Amniotic stem cell (primary cell): ENCODE measurements at regions not wholly inside any gene's neighbourhood (a gene's known extent, or its start where the extent isn't known, plus 50 kb on each side); places are given as distances from the start of the nearest gene placed in this dataset.
"Not testable (repeated sequence)": the region's sequence is repeated elsewhere in the genome, so short reads cannot be mapped to it uniquely, and the experiment has no call there.

Experiments
- DNase-seq: peaks from one replicate; lab custom pipeline; 2025; lab: John Stamatoyannopoulos, UW

DNA sequence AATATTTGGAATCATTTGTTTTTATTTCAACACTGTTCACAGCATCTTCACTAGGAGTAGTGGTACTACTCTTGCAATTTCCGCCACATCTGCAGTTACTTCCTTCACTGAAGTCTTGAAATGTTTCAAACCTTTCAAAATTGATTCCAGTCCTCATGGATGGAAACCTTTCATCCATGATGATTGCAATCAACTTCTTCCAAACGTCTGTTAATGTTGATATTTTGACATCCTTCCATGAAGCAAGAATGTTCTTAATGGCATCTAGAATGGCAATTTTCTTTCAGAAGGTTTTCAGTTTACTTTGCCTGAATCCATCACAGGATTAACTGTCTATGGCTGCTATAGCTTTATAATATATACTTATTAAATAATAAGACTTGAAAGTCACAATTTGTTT is 736.8 kb upstream of the CA10 start:
- DNase-seq = no peak

DNA sequence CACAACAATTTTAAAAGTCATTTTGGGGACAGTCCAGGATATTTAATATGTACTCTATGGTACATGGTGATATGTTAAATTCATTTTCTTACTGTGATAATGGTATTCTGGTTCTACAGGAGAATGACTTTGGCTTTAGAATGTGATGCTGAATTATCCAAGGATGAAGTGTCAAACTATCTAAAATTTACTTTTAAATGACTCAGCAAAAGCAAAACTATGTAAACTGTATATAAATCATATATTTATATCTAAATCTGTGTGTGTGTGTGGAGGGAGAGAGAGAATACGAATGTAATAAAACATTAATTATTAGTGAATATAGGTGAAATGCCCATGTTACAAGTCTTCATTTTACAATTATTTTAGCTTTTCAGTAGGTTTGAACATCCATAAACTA is 733.8 kb upstream of the CA10 start:
- DNase-seq = no peak

DNA sequence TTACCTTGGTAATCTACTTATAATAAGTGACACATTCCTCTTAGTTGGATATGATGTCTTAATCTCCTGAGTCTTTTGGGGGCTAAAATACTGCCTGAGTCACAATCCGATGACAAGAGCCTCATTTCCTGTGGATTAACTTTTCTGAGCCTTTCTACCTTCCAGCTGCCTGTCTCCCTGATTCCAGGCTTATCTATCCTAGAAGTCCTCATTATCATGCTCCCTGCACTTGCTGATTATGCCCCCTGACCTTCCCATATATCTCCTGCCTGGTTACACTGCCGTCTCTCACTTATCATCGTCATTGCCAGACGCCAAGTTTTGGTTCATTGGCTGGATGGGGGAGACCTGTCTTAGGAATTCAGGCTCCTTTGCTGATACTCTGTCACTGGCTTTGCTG is 727.4 kb upstream of the CA10 start:
- DNase-seq = no peak

DNA sequence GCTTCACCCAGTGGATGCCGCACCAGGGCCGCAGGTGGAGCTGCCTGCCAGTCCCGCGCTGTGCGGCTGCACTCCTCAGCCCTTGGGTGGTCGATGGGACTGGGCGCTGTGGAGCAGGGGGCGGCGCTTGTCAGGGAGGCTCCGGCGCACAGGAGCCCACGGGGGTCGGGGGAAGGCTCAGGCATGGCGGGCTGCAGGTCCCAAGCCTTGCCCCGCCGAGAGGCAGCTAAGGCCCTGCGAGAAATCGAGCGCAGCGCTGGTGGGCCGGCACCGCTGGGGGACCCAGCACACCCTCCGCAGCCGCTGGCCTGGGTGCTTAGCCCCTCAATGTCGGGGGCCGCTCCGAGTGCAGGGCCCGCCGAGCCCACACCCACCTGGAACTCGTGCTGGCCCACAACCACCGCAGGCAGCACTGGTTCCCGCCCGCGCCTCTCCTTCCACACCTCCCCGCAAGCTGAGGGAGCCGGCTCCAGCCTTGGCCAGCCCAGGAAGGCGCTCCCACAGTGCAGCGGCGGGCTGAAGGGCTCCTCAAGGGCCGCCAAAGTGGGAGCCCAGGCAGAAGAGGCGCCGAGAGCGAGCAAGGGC is 725.5 kb upstream of the CA10 start:
- not testable (repeated sequence) for DNase-seq

DNA sequence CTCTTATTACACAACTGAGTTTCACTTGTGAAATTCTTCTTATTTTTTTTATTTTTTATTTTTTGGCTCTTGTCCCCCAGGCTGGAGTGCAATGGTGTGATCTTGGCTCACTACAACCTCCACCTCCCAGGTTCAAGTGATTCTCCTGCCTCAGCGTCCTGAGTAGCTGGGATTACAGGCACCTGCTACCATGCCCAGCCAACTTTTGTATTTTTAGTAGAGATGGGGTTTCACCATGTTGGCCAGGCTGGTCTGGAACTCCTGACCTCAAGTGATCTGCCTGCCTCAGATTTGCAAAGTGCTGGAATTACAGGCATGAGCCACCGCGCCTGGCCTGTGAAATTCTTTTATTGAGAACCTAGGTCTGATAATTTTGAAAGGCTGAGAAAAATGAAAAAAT is 688.3 kb upstream of the CA10 start:
- not testable (repeated sequence) for DNase-seq

DNA sequence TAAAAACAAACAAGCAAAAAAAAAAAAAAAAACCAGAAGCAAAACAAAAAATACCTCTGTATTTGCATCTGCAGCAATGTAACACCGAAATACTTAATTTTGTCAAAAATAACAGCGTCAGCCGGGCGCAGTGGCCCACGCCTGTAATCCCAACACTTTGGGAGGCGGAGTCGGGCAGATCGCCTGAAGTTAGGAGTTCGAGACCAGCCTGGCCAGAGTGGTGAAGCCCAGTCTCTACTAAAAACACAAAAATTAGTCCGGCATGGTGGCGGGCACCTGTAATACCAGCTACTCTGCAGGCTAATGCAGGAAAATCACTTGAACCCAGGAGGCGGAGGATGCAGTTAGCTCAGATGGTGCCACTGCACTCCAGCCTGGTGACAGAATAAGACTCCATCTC is 683.5 kb upstream of the CA10 start:
- DNase-seq = no peak

DNA sequence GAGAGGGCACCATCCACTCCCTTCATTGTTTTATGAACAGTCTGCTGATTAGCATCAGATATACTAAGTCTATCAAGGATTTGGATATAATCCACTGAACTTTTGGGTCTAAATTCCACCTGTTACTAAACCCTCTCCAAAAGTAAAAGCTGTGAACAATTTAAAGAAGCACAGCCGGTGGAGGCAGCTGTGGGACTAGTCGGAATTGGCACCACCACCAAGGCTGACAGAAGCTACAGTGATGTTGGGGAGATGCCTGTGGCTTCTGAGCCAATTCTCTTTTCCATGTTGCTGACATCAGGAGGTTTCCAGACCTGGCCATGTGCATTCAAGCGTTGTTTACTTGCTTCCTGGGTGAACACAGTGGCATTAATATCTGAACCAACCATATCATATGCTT is 679.0 kb upstream of the CA10 start:
- DNase-seq = no peak

DNA sequence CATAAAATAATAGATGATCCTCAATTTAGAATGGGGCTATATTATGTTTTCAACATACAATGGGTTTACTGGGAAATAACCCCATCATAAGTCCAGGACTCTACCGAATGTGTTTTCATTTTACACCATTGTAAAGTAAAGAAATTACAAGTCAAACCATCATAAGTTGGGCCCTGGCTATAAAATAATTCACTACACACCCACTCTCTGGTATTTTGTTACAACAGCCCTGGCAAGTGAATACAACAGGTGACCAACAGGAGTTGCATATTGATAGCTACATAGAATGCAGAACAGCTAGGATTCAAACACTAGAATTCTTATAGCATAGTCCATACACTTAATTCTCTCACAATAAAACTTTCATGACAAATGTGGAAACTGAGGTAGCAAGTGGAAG is 673.0 kb upstream of the CA10 start:
- no peak for DNase-seq

DNA sequence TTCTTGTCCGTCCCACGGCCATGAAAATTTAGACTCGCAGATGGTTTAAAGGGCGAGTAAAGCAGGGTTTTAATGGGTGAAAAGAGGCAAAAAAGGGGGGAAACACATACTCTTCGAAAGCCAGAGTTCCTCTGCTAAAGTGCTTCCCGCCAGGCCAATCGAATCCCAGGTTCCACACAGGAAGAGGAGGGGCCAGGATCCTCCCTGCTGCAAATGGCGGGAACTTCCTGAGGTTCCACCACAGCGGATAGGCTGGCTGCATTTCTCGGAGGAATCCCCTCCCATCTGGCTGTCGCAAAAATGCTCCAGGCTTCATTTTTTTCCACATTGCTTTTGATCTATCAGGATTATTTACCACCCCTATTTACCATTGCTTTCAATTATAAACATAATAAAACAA is 670.1 kb upstream of the CA10 start:
- no peak for DNase-seq

DNA sequence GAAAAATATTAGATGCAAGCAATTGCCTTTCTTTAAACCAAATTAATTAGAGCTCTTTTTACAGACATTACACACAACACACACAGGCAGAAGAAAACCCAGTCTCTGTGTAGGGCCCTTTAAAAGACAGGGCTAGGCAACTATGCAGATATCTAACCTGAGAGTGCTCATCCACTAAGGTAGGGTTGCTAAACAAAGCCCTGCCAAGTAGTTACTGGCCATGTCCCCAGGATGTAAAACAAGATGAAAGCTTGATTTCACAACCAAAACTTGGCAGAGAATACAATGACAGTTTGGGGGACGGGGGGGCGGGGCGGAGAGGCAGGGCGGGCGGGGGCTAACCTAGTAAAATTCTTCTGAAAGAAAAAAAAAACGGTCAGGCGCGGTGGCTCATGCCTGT is 669.0 kb upstream of the CA10 start:
- no peak for DNase-seq

DNA sequence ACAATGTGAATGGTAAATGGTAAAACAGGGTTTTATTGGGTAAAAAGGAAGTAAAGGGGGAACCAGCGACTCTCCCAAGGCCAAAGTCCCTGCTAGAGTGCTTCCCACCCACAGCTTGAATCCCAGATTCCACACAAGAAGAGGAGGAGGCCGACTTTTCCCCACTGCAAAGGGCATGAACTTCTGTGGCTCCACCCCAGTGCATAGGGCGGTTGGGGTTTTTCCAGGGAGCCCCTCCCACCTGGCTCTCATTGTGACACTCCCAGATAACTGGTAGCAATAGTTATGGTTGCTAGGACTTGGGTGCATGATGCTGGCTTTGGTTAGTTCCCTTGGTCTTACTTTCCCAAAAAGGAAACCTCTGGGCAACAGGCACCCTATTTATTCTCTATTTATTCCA is 666.0 kb upstream of the CA10 start:
- no peak for DNase-seq

DNA sequence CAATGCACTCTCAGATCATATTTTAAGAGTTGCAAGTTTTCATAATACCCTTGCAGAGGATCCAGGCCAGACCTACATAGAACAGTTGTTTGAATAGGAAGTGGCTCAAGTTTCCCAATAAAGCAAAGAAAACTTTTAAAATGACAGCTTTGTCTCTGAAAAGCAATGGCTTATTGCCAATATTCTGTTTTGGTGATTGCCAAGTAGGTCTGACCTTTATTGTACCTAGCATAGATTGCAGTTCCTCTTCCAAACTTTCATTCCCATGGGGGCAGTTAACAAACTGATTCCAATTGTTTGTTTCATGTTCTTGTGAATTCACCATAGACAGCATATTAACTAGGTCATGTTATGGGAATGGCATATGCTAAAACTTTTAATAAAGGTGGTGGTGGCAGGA is 664.6 kb upstream of the CA10 start:
- no peak for DNase-seq

DNA sequence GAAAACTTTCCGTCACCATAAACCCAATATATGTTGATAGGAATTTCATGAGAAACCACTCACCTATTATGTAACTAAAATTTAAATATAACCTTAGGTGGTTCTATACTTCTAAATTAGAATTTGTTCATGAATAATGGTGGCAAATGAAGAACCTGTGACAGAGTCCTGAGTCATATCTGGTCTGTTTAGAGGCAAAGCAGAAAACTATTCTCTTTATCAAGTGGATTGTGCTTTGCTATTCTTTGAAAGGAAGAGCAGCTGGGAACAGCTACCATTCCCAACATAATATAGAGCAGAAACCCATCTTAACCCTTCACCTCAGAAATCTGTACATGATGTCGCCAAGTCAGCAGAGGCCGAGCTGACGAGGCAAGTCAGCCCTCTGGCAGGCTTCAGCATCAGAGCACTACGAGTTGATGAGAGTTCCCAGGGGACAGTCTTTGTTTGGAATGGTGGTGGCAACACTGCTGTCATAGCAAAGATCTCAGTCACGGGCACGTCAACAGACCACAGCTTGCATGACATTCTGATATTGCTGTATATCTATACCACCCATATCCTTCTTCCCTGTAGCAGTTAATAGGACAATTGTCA is 631.9 kb upstream of the CA10 start:
- no peak for DNase-seq

DNA sequence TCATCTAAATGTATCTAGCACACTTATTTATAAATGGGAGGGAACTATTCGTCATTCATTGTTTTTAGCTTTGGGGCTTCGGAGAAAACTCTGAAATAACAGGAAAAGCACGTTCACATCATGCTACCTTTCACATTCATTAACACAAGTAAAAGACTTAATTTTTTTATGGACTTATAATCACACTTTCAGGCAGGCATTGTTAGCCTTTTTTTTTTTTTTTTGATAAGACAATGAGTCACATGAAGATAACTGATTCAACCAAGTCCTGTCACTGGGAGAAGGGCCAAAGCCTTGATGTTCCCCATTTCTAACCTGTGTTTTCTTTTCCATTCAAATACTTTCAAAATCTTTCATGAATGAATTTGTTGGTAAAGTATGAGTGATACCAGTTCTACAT is 631.3 kb upstream of the CA10 start:
- no peak for DNase-seq

DNA sequence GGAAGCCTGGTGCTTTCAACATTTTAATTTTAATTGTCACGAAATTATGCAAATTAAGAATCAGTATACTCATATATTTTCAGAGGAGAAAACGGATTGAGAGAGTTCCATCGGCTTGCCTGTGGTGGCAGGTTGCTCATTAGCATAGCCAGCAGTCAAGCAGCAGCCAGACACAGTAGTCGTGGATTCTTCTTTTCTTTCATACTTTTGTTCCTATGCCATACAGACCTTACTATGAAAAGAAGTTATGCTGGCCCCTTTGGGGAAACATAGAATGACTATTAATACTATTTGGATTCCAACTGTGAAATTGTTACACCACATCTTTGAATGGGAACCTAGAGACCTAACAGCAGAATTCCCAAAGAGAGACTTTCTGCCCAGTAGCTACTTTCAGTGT is 617.7 kb upstream of the CA10 start:
- no peak for DNase-seq

DNA sequence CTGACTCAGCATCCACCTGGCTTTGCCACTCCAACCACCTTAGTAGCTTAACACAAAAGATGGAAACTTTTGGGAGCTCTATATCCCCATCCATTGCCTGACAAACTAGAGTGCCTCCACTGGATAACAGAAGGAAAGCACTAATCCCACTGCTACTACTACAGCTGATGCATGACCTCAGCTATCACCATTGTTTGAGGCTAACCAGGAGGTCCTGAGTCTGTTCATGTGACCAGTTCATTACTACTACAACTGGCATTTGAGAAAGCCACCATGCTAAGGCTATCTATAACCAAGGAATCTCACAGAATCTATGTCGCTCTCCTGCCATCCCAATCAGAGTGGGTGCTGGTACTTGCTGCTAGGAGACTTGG is 604.3 kb upstream of the CA10 start:
- DNase-seq = no peak

DNA sequence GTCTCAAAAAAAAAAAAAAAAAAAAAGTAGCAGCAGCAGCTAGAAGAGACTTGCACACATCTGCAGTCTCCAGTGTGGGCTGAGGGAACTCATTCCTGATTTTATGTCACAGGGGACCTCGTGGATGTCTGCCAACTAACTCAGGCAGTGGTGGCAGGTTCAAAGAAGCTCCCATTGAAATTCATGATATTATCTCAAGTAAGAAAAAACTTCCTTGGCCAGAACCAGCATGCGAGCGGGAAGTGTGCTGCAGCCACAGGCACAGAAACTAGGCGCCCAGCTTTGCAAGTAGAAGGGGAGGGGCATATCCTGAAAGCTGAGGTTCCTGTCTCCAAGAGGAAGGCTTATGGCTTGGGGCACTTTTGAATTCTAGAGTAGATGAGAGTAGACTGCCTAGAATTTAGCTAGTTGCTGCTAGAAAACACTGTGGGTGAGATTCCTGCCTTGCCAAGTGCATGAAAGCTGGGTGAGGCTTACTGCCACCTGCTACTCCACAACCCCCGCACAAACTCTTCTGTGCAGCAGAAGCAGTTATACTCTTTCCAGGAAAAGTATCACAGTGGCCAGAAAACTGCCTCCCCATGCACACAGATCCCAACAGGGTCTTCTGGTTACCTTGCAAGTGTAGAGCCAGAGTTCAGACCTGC is 603.8 kb upstream of the CA10 start:
- no peak for DNase-seq

DNA sequence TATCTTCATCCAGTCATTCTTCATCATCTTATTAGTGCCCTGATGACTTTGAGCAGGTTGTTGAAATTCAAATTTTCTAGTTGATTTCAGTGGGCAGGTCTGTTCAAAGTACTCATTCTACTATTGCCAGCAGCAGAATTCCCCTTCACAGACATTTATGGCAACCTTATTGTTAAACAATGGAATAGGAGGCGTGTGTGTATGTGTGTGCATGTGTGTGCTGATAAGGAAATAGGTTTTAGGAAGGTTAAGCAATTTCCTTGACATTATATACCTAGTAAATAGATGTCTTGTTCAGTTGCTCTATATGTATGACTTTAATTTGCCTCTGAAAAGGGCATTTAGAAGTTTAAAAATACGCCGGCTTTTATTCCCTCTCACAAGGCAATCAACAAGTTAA is 601.4 kb upstream of the CA10 start:
- no peak for DNase-seq

DNA sequence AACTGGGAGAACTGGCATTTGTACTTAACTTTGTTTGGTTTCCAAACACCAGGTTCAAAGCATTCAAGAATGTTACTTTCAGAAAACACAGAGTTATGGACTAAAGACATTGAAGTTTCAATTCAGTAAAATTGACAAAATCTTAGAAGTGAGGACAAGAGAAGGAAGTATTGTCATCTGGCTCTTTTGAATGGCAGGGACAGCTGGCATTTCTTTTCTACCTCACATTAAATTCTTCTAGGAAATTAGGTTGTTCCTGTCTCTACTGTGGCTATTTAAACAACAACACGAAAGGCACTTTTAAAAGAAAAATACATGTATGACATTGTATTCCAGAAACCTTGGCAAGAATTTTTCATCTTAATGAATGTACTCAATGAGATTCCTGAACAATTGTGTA is 600.0 kb upstream of the CA10 start:
- no peak for DNase-seq

DNA sequence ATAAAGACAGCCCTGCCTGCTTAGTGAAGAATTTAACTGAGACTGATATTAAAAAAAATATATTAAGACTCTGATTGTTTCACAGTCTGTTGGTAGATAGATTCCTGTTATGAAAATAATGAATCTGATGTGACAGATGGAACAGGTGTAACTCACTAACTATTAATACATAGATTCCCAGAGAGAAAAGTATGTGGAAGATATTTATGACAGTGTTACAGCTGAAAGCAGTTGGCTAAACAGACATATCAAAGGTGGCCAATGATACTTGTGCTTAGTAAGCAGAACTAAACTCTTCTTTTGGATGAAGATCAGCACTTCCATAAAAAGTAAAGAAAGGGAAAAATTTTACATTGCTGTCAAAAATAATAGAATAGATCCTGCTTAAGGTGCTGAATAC is 598.2 kb upstream of the CA10 start:
- DNase-seq = no peak

DNA sequence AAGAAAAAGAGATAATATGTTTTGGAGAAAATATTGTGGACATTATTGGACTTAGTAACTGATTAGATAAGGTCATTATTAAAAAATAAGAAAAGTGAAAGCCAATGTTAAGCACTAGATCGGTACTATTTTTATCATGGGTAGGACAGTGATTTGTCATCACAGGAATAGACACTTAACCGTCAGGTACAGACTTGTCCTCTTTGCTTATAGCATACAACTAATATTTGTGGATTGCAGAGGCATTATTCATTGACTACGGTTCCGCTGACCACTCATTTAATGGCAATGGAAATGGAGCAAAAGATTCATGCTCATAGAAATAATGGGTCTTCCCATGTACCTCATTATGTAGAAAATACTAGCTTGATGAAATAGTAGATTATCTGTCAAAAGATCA is 596.3 kb upstream of the CA10 start:
- DNase-seq = no peak

DNA sequence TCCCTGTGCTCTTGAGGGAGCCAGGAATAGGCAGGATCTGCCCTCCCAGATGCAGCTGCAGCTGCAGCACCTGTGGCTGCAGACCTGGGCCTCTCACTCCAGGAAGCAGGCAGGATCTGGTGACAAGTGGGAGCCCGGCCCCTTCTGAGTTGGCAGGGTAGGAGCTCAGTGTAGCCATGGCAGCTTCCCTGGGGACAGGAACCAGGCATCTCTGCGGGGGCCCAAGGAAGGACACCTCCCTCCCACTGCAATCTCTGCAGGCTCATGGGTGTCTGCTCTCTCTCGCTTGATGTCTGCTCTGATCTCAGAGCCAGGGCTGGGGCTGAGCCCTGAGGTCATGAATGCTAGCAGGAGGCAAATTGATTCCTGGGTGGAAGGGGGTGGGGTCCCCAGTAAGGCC is 592.5 kb upstream of the CA10 start:
- DNase-seq = no peak

DNA sequence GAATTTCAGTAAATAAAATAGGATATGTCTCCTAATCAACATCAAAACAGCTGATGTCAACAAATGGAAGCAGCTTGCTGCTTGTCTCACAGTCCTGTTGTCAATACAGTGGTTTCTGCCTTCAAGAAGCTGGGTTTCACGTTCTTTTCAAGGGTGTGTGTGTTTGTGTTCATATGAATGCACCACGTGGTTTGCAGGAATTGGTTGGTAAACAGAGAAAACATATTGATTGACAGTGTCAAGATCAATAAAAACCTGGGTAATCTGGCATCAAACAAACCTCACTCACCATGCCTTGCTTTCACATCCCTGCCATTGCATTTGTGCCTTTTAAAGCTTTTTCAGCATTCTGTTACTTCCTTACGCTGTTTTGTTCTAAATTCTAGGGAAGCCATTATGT is 585.7 kb upstream of the CA10 start:
- DNase-seq = no peak

DNA sequence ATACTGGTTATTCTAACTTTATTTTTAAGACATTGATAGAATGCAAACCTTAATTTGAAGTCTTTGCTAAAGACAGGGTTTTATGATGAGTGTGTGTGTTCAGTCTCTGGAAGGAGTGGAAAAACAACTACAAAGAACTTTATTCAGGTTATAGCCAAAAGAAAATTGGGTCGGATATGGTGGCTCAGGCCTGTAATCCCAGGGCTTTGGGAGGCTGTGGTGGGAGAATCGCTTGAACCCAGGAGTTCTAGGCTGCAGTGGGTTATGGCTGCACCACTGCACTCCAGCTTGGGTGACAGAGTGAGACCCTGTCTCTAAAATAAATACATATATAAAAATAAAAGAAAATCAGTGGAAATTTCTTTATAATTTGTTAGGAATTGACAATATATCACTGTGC is 581.5 kb upstream of the CA10 start:
- DNase-seq = no peak
